ENCODE measurements at regions not wholly inside any gene's neighbourhood (a gene's known extent, or its start where the extent isn't known, plus 50 kb on each side); places are given as distances from the start of the nearest gene placed in this dataset.

GRCh38 chr20:57934007-57934805, 224.4 kb upstream of the PMEPA1 start:
- H3K4me3 ChIP-seq: no peak overlapping the region
- no peaks in the 10 kb centered on the region for H3K36me3 ChIP-seq
- intact Hi-C loops (cut with DNase I): no loop called here
- peaks cover 0 to 7% (median 0%) of the 10 kb centered on the region in 11 donors for H3K9me3 ChIP-seq
- DNase-seq (no peak), ATAC-seq (no peak)
- H3K27ac ChIP-seq: no peak overlapping the region
- peaks cover 0 to 3% (median 0%) of the 10 kb centered on the region in 7 donors for H3K27me3 ChIP-seq
- TF ChIP-seq CTCF (IDR thresholded peaks at IDR 0.05): no peak
- 75 to 78% methylated on average over 10 of the region's 10 CpGs for WGBS, 2 donors
- H3K4me1 ChIP-seq: peaks cover 0 to 23% (median 7%) of the 10 kb centered on the region in 9 donors

GRCh38 chr20:57932227-57932864, 222.5 kb upstream of the PMEPA1 start:
- ATAC-seq (no peak), DNase-seq (no peak)
- H3K27me3 ChIP-seq: peaks cover 0 to 4% (median 0%) of the 10 kb centered on the region in 7 donors
- peaks cover 0 to 11% (median 0%) of the 10 kb centered on the region in 11 donors for H3K9me3 ChIP-seq
- no peaks in the 10 kb centered on the region for H3K36me3 ChIP-seq
- no peak overlapping the region for H3K4me3 ChIP-seq
- 92% methylated on average over 17 of the region's 17 CpGs for WGBS, 2 donors
- no peak overlapping the region for H3K27ac ChIP-seq
- intact Hi-C loops (cut with DNase I): no loop called here
- TF ChIP-seq CTCF (IDR thresholded peaks at IDR 0.05): no peak
- peaks cover 0 to 5% (median 0%) of the 10 kb centered on the region in 9 donors for H3K4me1 ChIP-seq

- TF ChIP-seq CTCF (IDR thresholded peaks at IDR 0.05): no peak
- peaks cover 0 to 5% (median 0%) of the 10 kb centered on the region in 9 donors for H3K4me1 ChIP-seq
- intact Hi-C loops (cut with DNase I): no loop called here
- H3K27me3 ChIP-seq: peaks cover 0 to 4% (median 0%) of the 10 kb centered on the region in 7 donors
- no peaks in the 10 kb centered on the region for H3K36me3 ChIP-seq
- no peak overlapping the region for H3K4me3 ChIP-seq
- H3K27ac ChIP-seq: no peak overlapping the region
- peaks cover 0 to 25% (median 9%) of the 10 kb centered on the region in 11 donors for H3K9me3 ChIP-seq
- 87 to 93% methylated on average over 5 of the region's 5 CpGs for WGBS, 2 donors
- DNase-seq: no peak
- ATAC-seq: no peak
Measured at GRCh38 chr20:57930351-57930750, 220.5 kb upstream of the PMEPA1 start.

- Histone ChIP-seq H3K27me3 (peaks cover 0 to 4% (median 0%) of the 10 kb centered on the region in 7 donors), H3K4me3 (no peak overlapping the region), H3K4me1 (peaks cover 0 to 5% (median 0%) of the 10 kb centered on the region in 9 donors), H3K27ac (no peak overlapping the region), H3K9me3 (peaks cover 0 to 28% (median 10%) of the 10 kb centered on the region in 11 donors), H3K36me3 (no peaks in the 10 kb centered on the region)
- TF ChIP-seq CTCF (IDR thresholded peaks at IDR 0.05): no peak
- DNase-seq: no peak
- ATAC-seq: no peak
- WGBS, 2 donors: 54 to 64% methylated on average over 2 of the region's 2 CpGs
- intact Hi-C loops (cut with DNase I): loop anchor here in 1 of 10 donors (10.0 kb wide), 1 partner anchor 174 kb away; no protein-coding TSS in a partner anchor
Measured at GRCh38 chr20:57928181-57928967, 218.6 kb upstream of the PMEPA1 start.

All from heart right ventricle (tissue), 16 donors.